Keratinocyte (primary cell): ENCODE measurements at regions not wholly inside any gene's neighbourhood (a gene's known extent, or its start where the extent isn't known, plus 50 kb on each side); places are given as distances from the start of the nearest gene placed in this dataset.

ENCODE experiments used
- DNase-seq: peaks from one replicate; pipeline ENCODE4 v3.0.0-alpha.2; 2011; ENCODE audit warnings: low read depth, missing footprints, low spot score
- FAIRE-seq: peaks from 2 replicates; lab custom pipeline; 2011; peaks lifted over from hg19 to GRCh38; lab: Jason Lieb, UNC
- H2AFZ ChIP-seq: 2 replicates; pipeline ENCODE4 v1.6.0; 2012; ENCODE audit warnings: low read length, control low read depth, inconsistent platforms; ENCODE audit not compliant: control insufficient read depth
- H3K27ac ChIP-seq: 2 replicates; pipeline ENCODE4 v1.5.1; 2011; ENCODE audit warnings: low read length; ENCODE audit not compliant: control insufficient read depth, insufficient read depth
- H3K27me3 ChIP-seq: 3 replicates; pipeline ENCODE4 v1.6.0; 2011; ENCODE audit warnings: low read length; ENCODE audit not compliant: control insufficient read depth, insufficient read depth; ENCODE audit errors: extremely low read depth
- H3K36me3 ChIP-seq, 2 experiments: 2 replicates in 1 of 2; 3 replicates in 1 of 2; pipeline ENCODE4 v1.5.1; 2011; ENCODE audit warnings: low read length in 2 of 2, mild to moderate bottlenecking in 1 of 2; ENCODE audit not compliant: control insufficient read depth in 2 of 2, insufficient read depth in 2 of 2; ENCODE audit errors: extremely low read depth in 1 of 2
- H3K4me1 ChIP-seq: 3 replicates; pipeline ENCODE4 v1.5.1; 2011; ENCODE audit warnings: low read length; ENCODE audit not compliant: control insufficient read depth, insufficient read depth; ENCODE audit errors: extremely low read depth
- H3K4me2 ChIP-seq: 3 replicates; pipeline ENCODE4 v1.6.0; 2011; ENCODE audit warnings: low read depth, low read length; ENCODE audit not compliant: control insufficient read depth, insufficient read depth; ENCODE audit errors: extremely low read depth
- H3K4me3 ChIP-seq, 3 experiments: fragments of 200-600 bp in 1 of 3; sonication (generic) in 1 of 3; 2 replicates in 2 of 3; 3 replicates in 1 of 3; pipeline ENCODE4 v1.5.1; 2011 to 2016; ENCODE audit warnings: low read length in 3 of 3, mild to moderate bottlenecking in 3 of 3, control low read depth in 2 of 3, inconsistent platforms in 1 of 3, low read depth in 1 of 3, mixed read lengths in 1 of 3, mixed run types in 1 of 3, moderate library complexity in 1 of 3; ENCODE audit not compliant: control insufficient read depth in 2 of 3, insufficient read depth in 2 of 3; ENCODE audit errors: extremely low read depth in 1 of 3
- H3K79me2 ChIP-seq: 2 replicates; pipeline ENCODE4 v1.6.0; 2012; ENCODE audit warnings: low read length; ENCODE audit not compliant: control insufficient read depth, insufficient read depth
- H3K9ac ChIP-seq: 3 replicates; pipeline ENCODE4 v1.6.0; 2011; ENCODE audit warnings: low read length; ENCODE audit not compliant: control insufficient read depth, insufficient read depth; ENCODE audit errors: extremely low read depth
- H3K9me1 ChIP-seq: 3 replicates; pipeline ENCODE4 v1.6.0; 2011; ENCODE audit warnings: low read length; ENCODE audit not compliant: control insufficient read depth, insufficient read depth; ENCODE audit errors: extremely low read depth
- H3K9me3 ChIP-seq: 2 replicates; pipeline ENCODE4 v1.5.1; 2012; ENCODE audit warnings: low read depth, low read length; ENCODE audit not compliant: control insufficient read depth
- H4K20me1 ChIP-seq: 3 replicates; pipeline ENCODE4 v1.6.0; 2011; ENCODE audit warnings: low read length; ENCODE audit not compliant: control insufficient read depth, insufficient read depth; ENCODE audit errors: extremely low read depth
- CTCF ChIP-seq, 3 experiments: IDR thresholded peaks in 1 of 3; conservative IDR thresholded peaks in 1 of 3; optimal IDR thresholded peaks in 1 of 3; 2 replicates in 2 of 3; 3 replicates in 1 of 3; pipeline versions ENCODE3 to v1.5.1; 2011; ENCODE audit warnings: low read length in 3 of 3, mild to moderate bottlenecking in 3 of 3, moderate library complexity in 2 of 3, control low read depth in 1 of 3, inconsistent platforms in 1 of 3; ENCODE audit not compliant: insufficient read depth in 2 of 3; ENCODE audit errors: extremely low read depth in 1 of 3
- EZH2 ChIP-seq: IDR thresholded peaks from one replicate; pipeline ENCODE4 v1.6.1; 2012; ENCODE audit warnings: inconsistent platforms, mild to moderate bottlenecking, low read length, moderate library complexity
- dilution Hi-C: fragments of 300-500 bp; cut with MboI; formaldehyde crosslinking; loops from one replicate; pipeline ENCODE4 v1.7.0; 2020; ENCODE audit warnings: low sequenced_read_pairs; ENCODE audit not compliant: extremely low pct_ligation_motif_present

GRCh38 chr14:42149609-42150261 lies 543.1 kb downstream of the LRFN5 start:
- H3K9ac ChIP-seq: no peak overlapping the region
- H4K20me1 ChIP-seq: no peaks in the 10 kb centered on the region
- no peak for FAIRE-seq
- H3K9me1 ChIP-seq: no peaks in the 10 kb centered on the region
- H3K27me3 ChIP-seq: no peaks in the 10 kb centered on the region
- no peak overlapping the region for H3K4me3 ChIP-seq
- no peak for TF ChIP-seq CTCF (optimal IDR thresholded peaks at IDR 0.05 in 1 of 3, IDR thresholded peaks at IDR 0.05 in 1 of 3, conservative IDR thresholded peaks at IDR 0.05 in 1 of 3; ENCODE audit: extremely low read depth in 1 of 3, insufficient read depth in 2 of 3, low read length in 3 of 3)
- TF ChIP-seq EZH2: no peak
- no peaks in the 10 kb centered on the region for H3K4me1 ChIP-seq
- no peaks in the 10 kb centered on the region for H3K36me3 ChIP-seq
- no peak overlapping the region for H3K4me2 ChIP-seq
- H3K9me3 ChIP-seq: no peaks in the 10 kb centered on the region
- peak overlapping the region; percentile 39 for H2AFZ ChIP-seq
- no peak overlapping the region for H3K27ac ChIP-seq
- H3K79me2 ChIP-seq: no peaks in the 10 kb centered on the region
- dilution Hi-C loops: no loop called here
- no peak for DNase-seq

GRCh38 chr14:42145766-42146165 lies 539.1 kb downstream of the LRFN5 start:
- Histone ChIP-seq H3K9me3 (no peaks in the 10 kb centered on the region), H3K4me1 (peaks cover 11% of the 10 kb centered on the region), H3K27me3 (no peaks in the 10 kb centered on the region), H3K27ac (no peak overlapping the region), H3K9ac (no peak overlapping the region), H3K9me1 (no peaks in the 10 kb centered on the region), H3K4me2 (no peak overlapping the region), H4K20me1 (no peaks in the 10 kb centered on the region), H2AFZ (no peak overlapping the region), H3K79me2 (no peaks in the 10 kb centered on the region), H3K36me3 (no peaks in the 10 kb centered on the region), H3K4me3 (no peak overlapping the region)
- DNase-seq: no peak
- no peak for TF ChIP-seq EZH2
- TF ChIP-seq CTCF (optimal IDR thresholded peaks at IDR 0.05 in 1 of 3, IDR thresholded peaks at IDR 0.05 in 1 of 3, conservative IDR thresholded peaks at IDR 0.05 in 1 of 3; ENCODE audit: extremely low read depth in 1 of 3, insufficient read depth in 2 of 3, low read length in 3 of 3): no peak
- dilution Hi-C loops: no loop called here
- no peak for FAIRE-seq
